T-helper 2 cell treated with Interferon-gamma antibody and Interleukin-4, amounts not matched to agents 5 μg/mL and 100 μg/mL, for 36 hours (primary cell): ENCODE measurements at regions not wholly inside any gene's neighbourhood (a gene's known extent, or its start where the extent isn't known, plus 50 kb on each side); places are given as distances from the start of the nearest gene placed in this dataset.

Experiments used
- DNase-seq: peaks from one replicate; pipeline ENCODE4 v3.0.0; 2021; ENCODE audit warnings: low spot score
- H3K27ac Mint-ChIP-seq: one replicate; pipeline ENCODE4 v1.8.0; 2021; ENCODE audit warnings: mild to moderate bottlenecking, mixed read lengths
- H3K27me3 Mint-ChIP-seq: one replicate; pipeline ENCODE4 v1.8.0; 2021; ENCODE audit warnings: low read depth, mixed read lengths
- H3K36me3 Mint-ChIP-seq: one replicate; pipeline ENCODE4 v1.8.0; 2021; ENCODE audit warnings: low read depth, mixed read lengths
- H3K4me1 Mint-ChIP-seq: one replicate; pipeline ENCODE4 v1.8.0; 2021; ENCODE audit warnings: low read depth, mixed read lengths
- H3K4me3 Mint-ChIP-seq: one replicate; pipeline ENCODE4 v1.8.0; 2022; ENCODE audit warnings: mild to moderate bottlenecking, moderate library complexity, mixed read lengths
- H3K9me3 Mint-ChIP-seq: one replicate; pipeline ENCODE4 v1.8.0; 2021; ENCODE audit warnings: mixed read lengths

- H3K4me3 Mint-ChIP-seq: no peak overlapping the region
- H3K27ac Mint-ChIP-seq: no peak overlapping the region
- H3K27me3 Mint-ChIP-seq: no peaks in the 10 kb centered on the region
- no peak for DNase-seq
- H3K36me3 Mint-ChIP-seq: no peaks in the 10 kb centered on the region
- H3K9me3 Mint-ChIP-seq: peaks cover 49% of the 10 kb centered on the region
- no peaks in the 10 kb centered on the region for H3K4me1 Mint-ChIP-seq
Measured at GRCh38 chr4:62970846-62971245, 1438.4 kb downstream of the TECRL start.

GRCh38 chr4:62960415-62960814, 1448.8 kb downstream of the TECRL start:
- H3K27ac Mint-ChIP-seq: no peak overlapping the region
- DNase-seq: no peak
- no peaks in the 10 kb centered on the region for H3K36me3 Mint-ChIP-seq
- no peak overlapping the region for H3K4me3 Mint-ChIP-seq
- H3K27me3 Mint-ChIP-seq: no peaks in the 10 kb centered on the region
- H3K4me1 Mint-ChIP-seq: no peaks in the 10 kb centered on the region
- peaks cover 16% of the 10 kb centered on the region for H3K9me3 Mint-ChIP-seq

GRCh38 chr4:62953752-62954151, 1455.5 kb downstream of the TECRL start:
- Mint-ChIP-seq H3K9me3 (peaks cover 16% of the 10 kb centered on the region), H3K4me1 (no peaks in the 10 kb centered on the region), H3K27ac (no peak overlapping the region), H3K4me3 (no peak overlapping the region), H3K36me3 (no peaks in the 10 kb centered on the region), H3K27me3 (no peaks in the 10 kb centered on the region)
- DNase-seq: no peak

GRCh38 chr4:62952366-62952765, 1456.9 kb downstream of the TECRL start:
- Mint-ChIP-seq H3K9me3 (peaks cover 17% of the 10 kb centered on the region), H3K4me3 (no peak overlapping the region), H3K4me1 (no peaks in the 10 kb centered on the region), H3K27me3 (no peaks in the 10 kb centered on the region), H3K27ac (no peak overlapping the region), H3K36me3 (no peaks in the 10 kb centered on the region)
- no peak for DNase-seq

DNA sequence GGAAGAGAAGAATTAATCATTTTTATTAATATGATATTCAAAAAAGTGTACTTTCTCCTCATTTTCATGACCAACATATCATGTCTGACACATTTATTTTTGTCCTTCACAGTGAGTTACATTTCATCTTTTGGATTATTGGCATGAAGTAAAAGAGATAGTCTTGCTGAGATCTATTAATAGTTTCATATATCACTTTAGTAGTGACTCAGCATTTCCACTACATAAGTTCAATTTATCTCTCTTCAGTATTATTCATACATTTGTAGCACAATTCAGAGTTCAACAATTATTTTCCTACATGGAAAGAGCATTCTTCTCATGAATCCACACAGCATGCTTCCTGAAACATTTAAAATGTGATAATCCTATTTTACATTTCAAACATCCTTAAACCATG, 1461.1 kb downstream of the TECRL start:
- no peak for DNase-seq
- H3K4me1 Mint-ChIP-seq: no peaks in the 10 kb centered on the region
- H3K4me3 Mint-ChIP-seq: no peak overlapping the region
- no peaks in the 10 kb centered on the region for H3K36me3 Mint-ChIP-seq
- no peak overlapping the region for H3K27ac Mint-ChIP-seq
- H3K9me3 Mint-ChIP-seq: peaks cover 41% of the 10 kb centered on the region
- H3K27me3 Mint-ChIP-seq: no peaks in the 10 kb centered on the region

DNA sequence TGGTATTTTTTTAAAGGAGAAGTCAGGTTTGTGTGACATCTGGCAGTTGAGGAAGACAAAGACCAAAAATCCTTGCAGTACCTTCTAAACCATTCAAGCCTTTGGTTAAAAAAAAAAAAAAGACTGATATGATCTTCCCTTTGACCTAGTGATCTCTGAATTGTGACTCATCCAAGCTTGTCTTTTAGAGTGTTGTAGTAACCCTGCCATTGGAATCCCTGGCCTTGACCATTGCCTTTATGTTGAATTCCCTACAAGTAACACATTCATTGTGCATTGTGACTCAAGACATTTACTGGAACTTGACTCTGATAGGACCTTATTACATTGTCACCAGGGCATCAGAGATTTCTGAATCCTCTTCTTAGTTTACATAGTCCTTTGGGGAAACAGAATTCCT, 1469.0 kb downstream of the TECRL start:
- Mint-ChIP-seq H3K27ac (no peak overlapping the region), H3K27me3 (no peaks in the 10 kb centered on the region), H3K9me3 (peaks cover 54% of the 10 kb centered on the region), H3K36me3 (no peaks in the 10 kb centered on the region), H3K4me1 (no peaks in the 10 kb centered on the region), H3K4me3 (no peak overlapping the region)
- DNase-seq: no peak

GRCh38 chr4:62930884-62931283, 1478.4 kb downstream of the TECRL start:
- H3K36me3 Mint-ChIP-seq: no peaks in the 10 kb centered on the region
- no peaks in the 10 kb centered on the region for H3K4me1 Mint-ChIP-seq
- H3K27ac Mint-ChIP-seq: no peak overlapping the region
- H3K27me3 Mint-ChIP-seq: no peaks in the 10 kb centered on the region
- no peak for DNase-seq
- H3K4me3 Mint-ChIP-seq: no peak overlapping the region
- peaks cover 33% of the 10 kb centered on the region for H3K9me3 Mint-ChIP-seq

DNA sequence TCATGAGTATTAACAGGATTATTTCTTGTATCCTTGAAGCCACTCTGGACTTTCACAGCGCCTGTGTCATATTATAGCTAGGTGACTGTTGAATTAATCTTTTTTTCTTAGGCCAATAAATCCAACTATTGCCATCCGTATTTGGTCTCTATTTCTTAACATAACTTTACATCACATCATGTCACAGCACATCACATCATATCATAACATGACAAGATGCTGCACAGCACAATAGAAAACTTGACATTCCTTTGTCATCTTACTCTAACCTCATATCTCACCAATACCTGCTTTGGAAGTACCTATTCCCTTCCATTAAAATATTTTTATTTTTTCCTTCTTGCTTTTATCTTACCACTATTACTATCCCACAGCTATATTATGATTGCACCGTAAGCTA, 1480.8 kb downstream of the TECRL start:
- H3K27me3 Mint-ChIP-seq: no peaks in the 10 kb centered on the region
- H3K9me3 Mint-ChIP-seq: peaks cover 19% of the 10 kb centered on the region
- DNase-seq: no peak
- no peak overlapping the region for H3K27ac Mint-ChIP-seq
- H3K36me3 Mint-ChIP-seq: no peaks in the 10 kb centered on the region
- H3K4me3 Mint-ChIP-seq: no peak overlapping the region
- no peaks in the 10 kb centered on the region for H3K4me1 Mint-ChIP-seq

DNA sequence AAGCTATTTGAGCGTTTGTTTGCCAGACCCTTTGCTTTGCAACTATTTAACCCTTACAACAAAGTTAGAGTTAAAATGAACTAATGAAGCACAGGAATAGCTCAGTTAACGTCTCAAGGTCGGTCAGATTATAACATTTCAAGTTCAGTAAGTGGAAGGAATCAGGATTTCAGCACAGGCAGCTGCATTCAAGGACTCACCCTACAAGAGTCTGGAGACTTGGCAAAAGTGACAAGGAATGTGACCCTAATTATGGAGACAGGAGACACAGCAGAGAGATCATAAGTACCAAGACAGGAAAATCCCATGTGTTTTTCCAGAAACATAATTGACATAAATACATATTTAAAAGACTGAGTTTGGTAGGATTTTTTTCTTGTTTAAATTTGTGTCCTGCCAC, 1481.7 kb downstream of the TECRL start:
- H3K4me1 Mint-ChIP-seq: no peaks in the 10 kb centered on the region
- H3K27ac Mint-ChIP-seq: no peak overlapping the region
- H3K9me3 Mint-ChIP-seq: peaks cover 19% of the 10 kb centered on the region
- no peak overlapping the region for H3K4me3 Mint-ChIP-seq
- no peak for DNase-seq
- H3K27me3 Mint-ChIP-seq: no peaks in the 10 kb centered on the region
- no peaks in the 10 kb centered on the region for H3K36me3 Mint-ChIP-seq

- Mint-ChIP-seq H3K27ac (no peak overlapping the region), H3K9me3 (peaks cover 12% of the 10 kb centered on the region), H3K27me3 (no peaks in the 10 kb centered on the region), H3K4me3 (no peak overlapping the region), H3K4me1 (no peaks in the 10 kb centered on the region), H3K36me3 (no peaks in the 10 kb centered on the region)
- no peak for DNase-seq
Measured at GRCh38 chr4:62923783-62924182, 1485.5 kb downstream of the TECRL start.

- Mint-ChIP-seq H3K9me3 (peaks cover 8% of the 10 kb centered on the region), H3K27ac (no peak overlapping the region), H3K4me1 (no peaks in the 10 kb centered on the region), H3K4me3 (no peak overlapping the region), H3K36me3 (no peaks in the 10 kb centered on the region), H3K27me3 (no peaks in the 10 kb centered on the region)
- DNase-seq: no peak
Measured at GRCh38 chr4:62917649-62918048, 1491.6 kb downstream of the TECRL start.

DNA sequence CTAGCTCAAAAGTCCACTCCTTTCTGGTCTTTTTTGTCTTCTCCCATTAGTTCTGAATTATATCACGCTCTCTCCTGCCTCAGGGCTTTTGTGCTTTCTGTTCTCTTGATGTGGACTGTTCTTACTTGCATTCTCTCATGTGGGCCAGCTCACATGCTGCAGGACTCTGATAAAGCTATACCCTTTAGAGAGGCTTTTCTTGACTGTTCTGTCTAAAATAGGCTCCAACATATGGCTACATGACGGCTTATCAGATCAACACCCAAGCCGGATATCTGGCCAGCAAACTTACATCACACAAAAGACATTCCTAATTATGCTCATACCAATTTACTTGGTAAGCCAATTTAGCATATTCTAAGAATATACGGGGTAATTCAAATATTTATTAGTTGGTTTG, 1494.5 kb downstream of the TECRL start:
- no peaks in the 10 kb centered on the region for H3K27me3 Mint-ChIP-seq
- peaks cover 22% of the 10 kb centered on the region for H3K9me3 Mint-ChIP-seq
- H3K4me3 Mint-ChIP-seq: no peak overlapping the region
- H3K36me3 Mint-ChIP-seq: no peaks in the 10 kb centered on the region
- H3K27ac Mint-ChIP-seq: no peak overlapping the region
- H3K4me1 Mint-ChIP-seq: no peaks in the 10 kb centered on the region
- DNase-seq: no peak

- no peak for DNase-seq
- no peaks in the 10 kb centered on the region for H3K4me1 Mint-ChIP-seq
- no peaks in the 10 kb centered on the region for H3K27me3 Mint-ChIP-seq
- H3K9me3 Mint-ChIP-seq: peaks cover 28% of the 10 kb centered on the region
- no peaks in the 10 kb centered on the region for H3K36me3 Mint-ChIP-seq
- H3K4me3 Mint-ChIP-seq: no peak overlapping the region
- H3K27ac Mint-ChIP-seq: no peak overlapping the region
Measured at GRCh38 chr4:62913065-62913464, 1496.2 kb downstream of the TECRL start.

GRCh38 chr4:62912531-62912930, 1496.7 kb downstream of the TECRL start:
- no peak for DNase-seq
- Mint-ChIP-seq H3K4me1 (no peaks in the 10 kb centered on the region), H3K27ac (no peak overlapping the region), H3K27me3 (no peaks in the 10 kb centered on the region), H3K9me3 (peaks cover 26% of the 10 kb centered on the region), H3K36me3 (no peaks in the 10 kb centered on the region), H3K4me3 (no peak overlapping the region)

DNA sequence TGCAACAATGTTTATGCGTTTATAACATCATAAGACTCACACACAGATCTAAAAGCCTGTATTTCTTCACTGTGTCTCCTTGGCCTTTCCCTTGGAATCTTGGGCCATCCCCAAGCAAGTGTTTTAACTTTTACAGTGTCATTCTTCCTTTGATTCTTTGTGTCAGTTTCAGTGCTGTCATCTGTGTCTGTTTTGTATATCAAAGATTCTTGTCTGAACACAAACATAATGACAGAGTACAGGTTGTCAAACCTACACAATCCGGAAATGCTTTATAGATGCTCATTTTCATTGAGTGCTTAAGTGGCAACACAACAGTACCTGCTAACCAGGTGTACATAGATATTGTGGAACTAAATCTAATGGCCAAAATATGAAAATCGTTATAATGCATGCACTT, 1500.0 kb downstream of the TECRL start:
- Mint-ChIP-seq H3K4me1 (no peaks in the 10 kb centered on the region), H3K4me3 (no peak overlapping the region), H3K9me3 (peaks cover 20% of the 10 kb centered on the region), H3K27me3 (no peaks in the 10 kb centered on the region), H3K27ac (no peak overlapping the region), H3K36me3 (no peaks in the 10 kb centered on the region)
- DNase-seq: no peak
